HG03571 (cell line): ENCODE measurements at regions not wholly inside any gene's neighbourhood (a gene's known extent, or its start where the extent isn't known, plus 50 kb on each side); places are given as distances from the start of the nearest gene placed in this dataset.

Source experiments
- ATAC-seq: cut with Tn5 transposase; IDR thresholded peaks from one replicate; pipeline ENCODE4 v1.9.1; 2021; ENCODE audit not compliant: unreplicated experiment

GRCh38 chr9:108681851-108682590 is 173.8 kb downstream of the ACTL7B start:
- ATAC-seq, result no peak

DNA sequence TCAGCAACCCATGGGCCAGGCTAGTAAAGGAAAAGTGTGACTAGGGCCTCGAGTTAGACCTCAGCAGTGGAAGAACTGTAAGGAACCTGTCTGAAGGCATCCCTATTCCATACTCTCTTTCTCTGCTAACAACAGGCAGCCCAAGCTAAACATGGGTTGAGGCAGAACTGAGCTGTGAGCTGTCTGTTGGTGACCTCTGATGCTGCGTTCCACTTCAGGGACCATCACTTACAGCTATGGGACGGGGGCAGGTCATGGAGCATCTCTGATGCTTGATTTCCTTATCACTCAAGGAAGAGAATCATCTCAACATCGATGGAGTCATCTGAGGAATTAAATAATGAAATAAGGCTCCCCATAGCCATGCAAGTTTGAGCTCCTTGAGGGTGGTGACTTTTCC is 174.8 kb downstream of the ACTL7B start:
- ATAC-seq, result no peak

DNA sequence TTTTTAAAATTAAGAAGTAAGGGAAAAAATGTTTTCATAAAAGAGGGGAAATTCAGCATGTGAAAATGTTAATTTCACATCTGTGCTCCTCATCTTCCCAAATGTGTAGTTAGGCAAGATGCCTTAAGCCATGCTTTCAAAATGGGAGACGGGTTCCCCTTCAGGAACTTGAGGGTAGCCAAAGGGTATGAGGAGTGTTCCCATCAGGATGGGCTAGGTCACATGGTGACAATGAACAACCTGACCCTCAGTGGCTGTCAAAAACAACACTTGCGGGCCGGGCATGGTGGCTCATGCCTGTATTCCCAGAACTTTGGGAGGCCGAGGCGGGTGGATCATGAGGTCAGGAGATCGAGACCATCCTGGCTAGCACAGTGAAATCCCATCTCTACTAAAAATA is 178.0 kb downstream of the ACTL7B start:
- no peak for ATAC-seq

- no peak for ATAC-seq
Measured at GRCh38 chr9:108676355-108676754, 179.4 kb downstream of the ACTL7B start.

GRCh38 chr9:108675708-108676107 is 180.1 kb downstream of the ACTL7B start:
- ATAC-seq, result no peak

DNA sequence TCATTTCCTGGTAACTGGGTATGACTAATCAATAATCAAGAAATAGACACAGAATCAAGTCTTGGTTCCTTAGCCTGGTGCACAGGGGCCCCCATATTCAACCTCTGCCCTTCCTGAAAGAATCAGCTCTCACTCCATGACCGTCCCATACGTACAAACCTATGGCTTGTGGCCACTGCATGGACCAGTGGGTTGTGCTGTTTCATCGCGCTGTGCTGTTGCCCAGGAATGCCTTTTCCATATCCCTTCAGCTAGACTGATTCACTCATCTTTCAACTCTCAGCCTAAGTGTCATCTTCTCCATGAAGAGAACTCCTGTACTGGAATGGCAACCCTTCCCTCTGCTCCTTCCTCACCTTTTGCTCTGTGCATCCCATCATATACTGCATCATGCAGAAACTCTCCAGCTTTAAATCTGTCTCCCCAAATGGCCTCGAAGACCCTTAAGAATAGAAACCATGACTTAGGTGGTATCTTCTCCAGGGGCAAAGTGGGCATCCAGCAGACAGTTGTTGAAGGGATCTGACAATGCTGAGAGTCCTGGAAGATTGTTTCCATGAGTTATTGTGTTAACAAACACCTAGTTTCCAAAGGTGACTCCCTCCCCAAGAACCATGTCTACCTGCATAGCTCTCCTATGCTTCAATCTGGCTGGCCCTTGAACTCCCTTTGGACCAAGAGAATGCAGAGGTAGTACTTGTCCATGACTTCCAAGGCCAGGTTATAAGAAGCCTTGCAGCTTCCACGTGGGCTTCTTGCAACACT is 180.8 kb downstream of the ACTL7B start:
- no peak for ATAC-seq

GRCh38 chr9:108673386-108673785 is 182.4 kb downstream of the ACTL7B start:
- no peak for ATAC-seq

DNA sequence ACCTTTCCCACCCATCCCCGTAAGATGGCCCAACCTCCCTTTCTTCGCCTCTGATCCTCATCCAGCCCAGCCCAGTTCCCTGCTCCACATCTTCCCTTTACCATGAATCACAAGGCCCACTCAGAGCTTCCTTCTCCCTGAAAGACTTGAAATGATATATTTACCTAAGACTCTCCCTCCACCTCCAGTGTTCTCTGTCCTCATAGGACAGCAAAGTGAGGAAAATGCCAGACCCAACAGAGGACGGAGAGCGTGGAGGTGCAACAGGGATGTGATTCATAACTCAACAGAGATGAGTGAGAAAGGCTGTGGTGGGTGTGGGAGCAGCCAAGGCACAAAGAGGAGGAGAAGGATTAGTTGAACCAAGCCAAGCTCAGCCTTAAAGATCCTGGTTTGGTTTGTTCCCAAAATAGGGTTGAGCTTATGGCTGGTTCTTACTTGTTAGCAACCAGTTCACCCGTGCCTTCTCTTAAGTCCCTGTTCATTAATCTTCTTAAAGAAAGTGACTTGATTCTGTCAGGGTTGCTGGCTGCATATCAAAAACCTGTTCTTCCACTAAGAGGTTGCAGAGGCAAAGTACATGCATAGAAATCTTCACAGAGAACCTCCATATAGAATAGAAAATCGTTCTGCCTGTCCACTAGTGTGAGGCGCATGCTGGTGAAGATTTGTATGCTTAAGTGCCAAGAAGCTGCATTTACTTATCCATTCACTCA is 183.2 kb downstream of the ACTL7B start:
- ATAC-seq, result no peak

- ATAC-seq, result no peak
Measured at GRCh38 chr9:108671794-108672193, 184.0 kb downstream of the ACTL7B start.

DNA sequence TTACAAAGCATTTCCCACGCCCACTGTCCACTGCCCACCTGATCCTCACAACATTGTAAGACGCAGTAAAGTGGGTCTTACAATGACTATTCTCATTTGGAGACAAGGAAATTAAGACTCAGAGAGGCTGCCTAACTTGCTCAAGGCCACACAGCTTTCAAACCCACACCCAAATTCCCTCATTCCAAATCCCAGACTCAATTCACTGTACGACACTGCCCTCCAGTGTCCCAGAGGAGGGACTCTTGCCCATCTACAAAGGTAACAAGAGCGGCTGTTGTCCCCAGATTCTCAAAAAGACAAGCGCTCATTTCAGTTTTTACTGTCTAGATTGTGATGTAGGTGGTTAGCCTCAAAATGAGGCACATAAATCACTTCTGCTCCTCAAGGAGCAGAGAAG is 184.6 kb downstream of the ACTL7B start:
- no peak for ATAC-seq

GRCh38 chr9:108668938-108669335 is 186.8 kb downstream of the ACTL7B start:
- no peak for ATAC-seq

GRCh38 chr9:108668191-108668937 is 187.4 kb downstream of the ACTL7B start:
- no peak for ATAC-seq

GRCh38 chr9:108666240-108666784 is 189.5 kb downstream of the ACTL7B start:
- ATAC-seq, result no peak

GRCh38 chr9:108665521-108666239 is 190.1 kb downstream of the ACTL7B start:
- no peak for ATAC-seq

GRCh38 chr9:108664309-108665255 is 191.2 kb downstream of the ACTL7B start:
- ATAC-seq, result no peak

GRCh38 chr9:108663422-108663821 is 192.4 kb downstream of the ACTL7B start:
- no peak for ATAC-seq

- ATAC-seq, result no peak
Measured at GRCh38 chr9:108662956-108663355, 192.8 kb downstream of the ACTL7B start.

- ATAC-seq, result no peak
Measured at GRCh38 chr9:108662091-108662875, 193.5 kb downstream of the ACTL7B start.
